ENCODE measurements at regions not wholly inside any gene's neighbourhood (a gene's known extent, or its start where the extent isn't known, plus 50 kb on each side); places are given as distances from the start of the nearest gene placed in this dataset.

GRCh38 chr17:13353590-13353989, 248.1 kb downstream of the HS3ST3A1 start:
- Histone ChIP-seq H3K4me3 (no peak overlapping the region), H3K4me1 (ENCODE audit: insufficient read depth) (no peaks in the 10 kb centered on the region), H3K36me3 (no peaks in the 10 kb centered on the region), H3K27ac (no peak overlapping the region), H3K9me3 (no peaks in the 10 kb centered on the region), H3K27me3 (no peaks in the 10 kb centered on the region)
- no peak for TF ChIP-seq POLR2A (IDR thresholded peaks at IDR 0.05)
- intact Hi-C loops (cut with DNase I), result no loop called here
- no peak for DNase-seq
- 43 to 53% (median 50%) methylated on average over 5 of the region's 5 CpGs for WGBS, 3 donors

DNA sequence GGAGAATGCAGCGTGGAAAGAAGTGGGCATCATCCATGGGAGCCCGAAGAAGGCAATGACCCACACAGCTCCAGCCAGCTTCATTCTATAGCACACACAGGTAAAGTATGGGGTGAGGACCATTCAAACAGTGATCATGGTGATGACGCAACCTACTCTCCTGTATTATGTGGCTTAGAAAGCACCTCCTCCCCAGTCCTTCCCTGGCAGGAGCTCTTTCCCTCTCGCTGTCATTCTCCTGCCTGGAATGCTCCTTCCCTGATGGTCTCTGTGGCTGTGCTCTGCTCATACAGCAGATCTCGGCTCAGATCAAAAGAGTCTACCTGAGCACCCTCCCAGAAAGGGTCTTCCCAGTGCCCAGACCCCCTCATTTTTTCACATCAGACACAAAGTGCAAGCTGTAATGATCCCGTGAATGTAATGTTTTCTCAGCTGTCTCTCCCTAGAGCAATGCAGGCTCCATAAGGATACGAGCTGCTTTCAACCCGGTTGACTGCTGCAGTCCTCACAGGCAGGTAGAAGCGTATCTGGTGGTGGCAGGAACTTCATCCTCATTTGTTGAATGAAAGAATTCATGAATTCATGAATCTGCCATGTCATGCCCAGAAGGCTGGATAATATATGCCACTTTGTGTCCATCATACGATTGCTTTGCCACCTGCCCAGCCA, 248.8 kb downstream of the HS3ST3A1 start:
- intact Hi-C loops (cut with DNase I), result no loop called here
- H3K4me3 ChIP-seq, result no peak overlapping the region
- DNase-seq, result no peak
- WGBS, 3 donors, result 82 to 85% (median 83%) methylated on average over 10 of the region's 10 CpGs
- H3K27me3 ChIP-seq, result no peaks in the 10 kb centered on the region
- H3K9me3 ChIP-seq, result no peaks in the 10 kb centered on the region
- no peaks in the 10 kb centered on the region for H3K36me3 ChIP-seq
- no peaks in the 10 kb centered on the region for H3K4me1 ChIP-seq (ENCODE audit: insufficient read depth)
- H3K27ac ChIP-seq, result no peak overlapping the region
- TF ChIP-seq EP300 (IDR thresholded peaks at IDR 0.05), result no peak
- TF ChIP-seq POLR2A (IDR thresholded peaks at IDR 0.05), result no peak

- DNase-seq, result no peak
- H3K9me3 ChIP-seq, result no peaks in the 10 kb centered on the region
- WGBS, 3 donors, result 72 to 75% (median 74%) methylated on average over 3 of the region's 3 CpGs
- H3K4me1 ChIP-seq (ENCODE audit: insufficient read depth), result no peaks in the 10 kb centered on the region
- TF ChIP-seq, protein P1, sequence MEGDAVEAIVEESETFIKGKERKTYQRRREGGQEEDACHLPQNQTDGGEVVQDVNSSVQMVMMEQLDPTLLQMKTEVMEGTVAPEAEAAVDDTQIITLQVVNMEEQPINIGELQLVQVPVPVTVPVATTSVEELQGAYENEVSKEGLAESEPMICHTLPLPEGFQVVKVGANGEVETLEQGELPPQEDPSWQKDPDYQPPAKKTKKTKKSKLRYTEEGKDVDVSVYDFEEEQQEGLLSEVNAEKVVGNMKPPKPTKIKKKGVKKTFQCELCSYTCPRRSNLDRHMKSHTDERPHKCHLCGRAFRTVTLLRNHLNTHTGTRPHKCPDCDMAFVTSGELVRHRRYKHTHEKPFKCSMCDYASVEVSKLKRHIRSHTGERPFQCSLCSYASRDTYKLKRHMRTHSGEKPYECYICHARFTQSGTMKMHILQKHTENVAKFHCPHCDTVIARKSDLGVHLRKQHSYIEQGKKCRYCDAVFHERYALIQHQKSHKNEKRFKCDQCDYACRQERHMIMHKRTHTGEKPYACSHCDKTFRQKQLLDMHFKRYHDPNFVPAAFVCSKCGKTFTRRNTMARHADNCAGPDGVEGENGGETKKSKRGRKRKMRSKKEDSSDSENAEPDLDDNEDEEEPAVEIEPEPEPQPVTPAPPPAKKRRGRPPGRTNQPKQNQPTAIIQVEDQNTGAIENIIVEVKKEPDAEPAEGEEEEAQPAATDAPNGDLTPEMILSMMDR (IDR thresholded peaks at IDR 0.05), result no peak
- TF ChIP-seq POLR2A (IDR thresholded peaks at IDR 0.05) (no peak), EP300 (IDR thresholded peaks at IDR 0.05) (no peak)
- no peaks in the 10 kb centered on the region for H3K27me3 ChIP-seq
- intact Hi-C loops (cut with DNase I), result no loop called here
- H3K4me3 ChIP-seq, result no peak overlapping the region
- no peak overlapping the region for H3K27ac ChIP-seq
- no peaks in the 10 kb centered on the region for H3K36me3 ChIP-seq
Observed at GRCh38 chr17:13351046-13351445, 250.7 kb downstream of the HS3ST3A1 start.

GRCh38 chr17:13350466-13350865, 251.3 kb downstream of the HS3ST3A1 start:
- Histone ChIP-seq H3K36me3 (no peaks in the 10 kb centered on the region), H3K9me3 (no peaks in the 10 kb centered on the region), H3K27me3 (no peaks in the 10 kb centered on the region), H3K4me1 (ENCODE audit: insufficient read depth) (no peaks in the 10 kb centered on the region), H3K27ac (no peak overlapping the region), H3K4me3 (no peak overlapping the region)
- intact Hi-C loops (cut with DNase I), result no loop called here
- WGBS, 3 donors, result 85 to 87% (median 86%) methylated on average over 9 of the region's 9 CpGs
- TF ChIP-seq EP300 (IDR thresholded peaks at IDR 0.05) (no peak), POLR2A (IDR thresholded peaks at IDR 0.05) (no peak)
- TF ChIP-seq, protein P1 (IDR thresholded peaks at IDR 0.05), result no peak
- no peak for DNase-seq

DNA sequence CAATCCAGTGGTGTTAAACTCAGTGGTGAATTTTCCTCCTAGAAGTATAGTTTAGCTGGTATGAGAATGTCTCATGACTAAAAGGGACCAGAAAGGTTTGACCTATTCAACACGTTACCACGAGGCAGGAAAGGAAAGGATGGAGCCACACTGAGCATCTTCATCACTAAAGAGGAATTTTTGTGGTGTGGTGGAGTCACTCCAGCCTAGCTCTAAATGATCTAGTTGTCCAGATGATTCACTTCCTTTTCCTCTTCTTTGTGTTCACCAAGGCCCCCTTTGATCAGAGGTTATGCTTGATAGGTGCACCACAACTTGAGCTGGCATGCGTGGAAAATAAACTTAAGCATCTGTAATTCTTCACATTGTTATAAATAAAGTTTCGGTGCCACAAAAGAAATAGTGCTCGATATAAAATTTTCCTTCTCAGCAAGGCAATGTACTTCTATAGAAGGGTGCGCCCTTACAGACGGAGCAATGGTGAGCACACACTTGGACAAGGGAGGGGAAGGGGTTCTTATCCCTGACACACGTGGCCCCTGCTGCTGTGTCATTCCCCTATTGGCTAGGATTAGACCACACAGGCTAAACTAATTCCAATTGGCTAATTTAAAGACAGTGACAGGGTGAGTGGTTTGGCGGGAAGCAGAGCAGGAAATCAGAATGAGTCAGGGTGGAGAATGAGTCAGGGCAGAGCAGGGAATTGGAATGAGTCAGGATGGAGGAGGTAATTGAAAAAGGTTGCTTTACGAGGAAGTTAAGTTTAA, 254.6 kb downstream of the HS3ST3A1 start:
- Histone ChIP-seq H3K4me1 (ENCODE audit: insufficient read depth) (no peaks in the 10 kb centered on the region), H3K27ac (no peak overlapping the region), H3K9me3 (no peaks in the 10 kb centered on the region), H3K4me3 (no peak overlapping the region), H3K27me3 (no peaks in the 10 kb centered on the region), H3K36me3 (no peaks in the 10 kb centered on the region)
- intact Hi-C loops (cut with DNase I), result loop anchor here in 1 of 4 donors (10.0 kb wide), 1 partner anchor 248 kb away; no protein-coding TSS in a partner anchor
- TF ChIP-seq, protein P1 (IDR thresholded peaks at IDR 0.05), result no peak
- TF ChIP-seq POLR2A (IDR thresholded peaks at IDR 0.05), result no peak
- TF ChIP-seq EP300 (IDR thresholded peaks at IDR 0.05), result no peak
- WGBS, 3 donors, result 74 to 81% (median 77%) methylated on average over 10 of the region's 10 CpGs
- no peak for DNase-seq
